NT2/D1 (cell line): ENCODE measurements at regions not wholly inside any gene's neighbourhood (a gene's known extent, or its start where the extent isn't known, plus 50 kb on each side); places are given as distances from the start of the nearest gene placed in this dataset.
"Not testable (repeated sequence)": the region's sequence is repeated elsewhere in the genome, so short reads cannot be mapped to it uniquely, and the experiment has no call there.

Source experiments
- DNase-seq: peaks from one replicate; pipeline ENCODE4 v3.0.0-alpha.2; 2011; ENCODE audit warnings: low read depth, low spot score
- H3K27me3 ChIP-seq: 2 replicates; pipeline ENCODE4 v1.6.0; 2011; ENCODE audit warnings: mild to moderate bottlenecking; ENCODE audit not compliant: insufficient read length, insufficient read depth
- H3K36me3 ChIP-seq: 2 replicates; pipeline ENCODE4 v1.6.1; 2011; ENCODE audit warnings: mild to moderate bottlenecking, low read length, mixed read lengths; ENCODE audit not compliant: insufficient read depth, insufficient read length
- H3K4me1 ChIP-seq: 2 replicates; pipeline ENCODE4 v1.5.1; 2011; ENCODE audit not compliant: insufficient read depth, insufficient read length
- H3K4me3 ChIP-seq: 2 replicates; pipeline ENCODE4 v1.5.1; 2011; ENCODE audit warnings: low read depth; ENCODE audit not compliant: insufficient read length
- H3K9ac ChIP-seq: 2 replicates; pipeline ENCODE4 v1.6.0; 2011; ENCODE audit warnings: low read depth; ENCODE audit not compliant: insufficient read length
- H3K9me3 ChIP-seq: 2 replicates; pipeline ENCODE4 v1.5.1; 2011; ENCODE audit warnings: mild to moderate bottlenecking, low read length; ENCODE audit not compliant: insufficient read depth
- SUZ12 ChIP-seq: IDR thresholded peaks from 2 replicates; pipeline ENCODE4 v1.6.1; 2011; ENCODE audit not compliant: insufficient read length, insufficient read depth; ENCODE audit errors: extremely low read depth
- YY1 ChIP-seq: IDR thresholded peaks from 2 replicates; pipeline ENCODE4 v1.6.1; 2011; ENCODE audit not compliant: insufficient read length, insufficient read depth
- ZNF274 ChIP-seq: IDR thresholded peaks from 2 replicates; pipeline ENCODE4 v1.6.1; 2011; ENCODE audit warnings: mild to moderate bottlenecking, low read depth, low read length

GRCh38 chr20:56730003-56730402 is 100.9 kb downstream of the TFAP2C start:
- Histone ChIP-seq H3K9ac (no peak overlapping the region), H3K27me3 (no peaks in the 10 kb centered on the region), H3K9me3 (no peaks in the 10 kb centered on the region), H3K36me3 (no peaks in the 10 kb centered on the region), H3K4me3 (no peak overlapping the region), H3K4me1 (peaks cover 4% of the 10 kb centered on the region)
- no peak for DNase-seq
- TF ChIP-seq YY1: no peak
- no peak for TF ChIP-seq SUZ12
- no peak for TF ChIP-seq ZNF274

DNA sequence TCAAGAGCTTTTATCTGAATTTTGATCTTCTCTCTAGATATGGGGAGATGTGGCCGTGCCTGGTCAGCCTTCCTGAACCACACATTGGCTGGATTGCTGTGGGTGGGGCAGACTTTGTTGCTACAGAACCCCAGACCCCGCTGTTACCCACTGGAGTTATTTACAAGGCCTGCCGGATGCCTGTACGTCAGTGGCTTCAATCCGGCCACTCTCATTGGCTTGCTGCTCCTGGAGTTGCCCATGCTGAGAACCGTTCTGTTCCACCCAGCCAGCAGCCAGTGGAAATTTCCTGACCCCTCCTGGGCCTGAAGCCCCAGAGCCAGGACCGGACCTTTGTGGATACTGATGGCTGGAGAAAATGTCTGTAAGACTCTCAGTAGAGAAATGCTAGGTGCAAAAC is 101.9 kb downstream of the TFAP2C start:
- Histone ChIP-seq H3K36me3 (no peaks in the 10 kb centered on the region), H3K4me3 (no peak overlapping the region), H3K4me1 (peaks cover 10% of the 10 kb centered on the region), H3K9me3 (no peaks in the 10 kb centered on the region), H3K9ac (no peak overlapping the region), H3K27me3 (no peaks in the 10 kb centered on the region)
- TF ChIP-seq SUZ12: no peak
- no peak for TF ChIP-seq ZNF274
- no peak for DNase-seq

DNA sequence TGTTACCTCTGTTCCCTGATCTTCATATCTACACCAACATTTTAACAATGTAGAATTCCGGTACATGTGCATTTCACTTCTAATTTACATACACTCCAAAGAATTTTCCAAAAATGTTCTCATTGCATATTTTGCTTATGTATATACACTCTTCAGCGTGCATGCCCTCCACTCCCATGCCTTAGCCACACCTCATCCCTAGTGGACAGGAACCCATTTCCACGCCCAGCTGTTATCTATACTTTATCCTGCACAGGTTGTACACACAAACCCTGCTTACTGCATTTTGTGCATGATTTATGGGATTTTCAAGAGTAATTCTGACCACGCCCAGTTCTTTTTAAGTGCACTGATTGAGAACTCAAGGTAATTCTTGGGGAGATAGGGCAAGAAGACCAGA is 102.4 kb downstream of the TFAP2C start:
- H3K4me3 ChIP-seq: no peak overlapping the region
- no peak for DNase-seq
- no peak overlapping the region for H3K9ac ChIP-seq
- no peaks in the 10 kb centered on the region for H3K9me3 ChIP-seq
- no peaks in the 10 kb centered on the region for H3K27me3 ChIP-seq
- peaks cover 10% of the 10 kb centered on the region for H3K4me1 ChIP-seq
- TF ChIP-seq YY1 (no peak), ZNF274 (no peak), SUZ12 (no peak)
- no peaks in the 10 kb centered on the region for H3K36me3 ChIP-seq

DNA sequence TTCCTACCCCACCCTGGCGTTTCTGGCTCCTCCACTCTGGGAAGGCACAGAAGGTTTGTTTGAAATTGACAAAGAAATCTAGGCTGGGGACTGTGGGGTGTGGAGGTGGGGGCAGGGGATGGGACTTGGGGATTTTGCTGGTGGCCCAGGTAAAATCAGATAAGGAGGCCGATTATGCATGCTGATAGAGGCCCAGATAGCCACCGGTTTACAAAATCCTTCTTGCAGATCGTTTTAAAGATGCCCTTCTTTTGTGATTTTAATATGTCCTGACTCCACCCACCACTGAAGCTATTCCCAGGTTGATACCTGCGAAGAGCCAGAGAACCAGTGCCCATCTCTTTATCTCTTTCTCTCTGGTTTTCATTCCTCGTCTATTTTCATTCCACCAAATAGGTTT is 104.9 kb downstream of the TFAP2C start:
- DNase-seq: no peak
- H3K4me3 ChIP-seq: no peak overlapping the region
- no peaks in the 10 kb centered on the region for H3K9me3 ChIP-seq
- H3K4me1 ChIP-seq: peaks cover 12% of the 10 kb centered on the region
- no peak overlapping the region for H3K9ac ChIP-seq
- TF ChIP-seq YY1: no peak
- TF ChIP-seq ZNF274: no peak
- no peak for TF ChIP-seq SUZ12
- no peaks in the 10 kb centered on the region for H3K27me3 ChIP-seq
- no peaks in the 10 kb centered on the region for H3K36me3 ChIP-seq

DNA sequence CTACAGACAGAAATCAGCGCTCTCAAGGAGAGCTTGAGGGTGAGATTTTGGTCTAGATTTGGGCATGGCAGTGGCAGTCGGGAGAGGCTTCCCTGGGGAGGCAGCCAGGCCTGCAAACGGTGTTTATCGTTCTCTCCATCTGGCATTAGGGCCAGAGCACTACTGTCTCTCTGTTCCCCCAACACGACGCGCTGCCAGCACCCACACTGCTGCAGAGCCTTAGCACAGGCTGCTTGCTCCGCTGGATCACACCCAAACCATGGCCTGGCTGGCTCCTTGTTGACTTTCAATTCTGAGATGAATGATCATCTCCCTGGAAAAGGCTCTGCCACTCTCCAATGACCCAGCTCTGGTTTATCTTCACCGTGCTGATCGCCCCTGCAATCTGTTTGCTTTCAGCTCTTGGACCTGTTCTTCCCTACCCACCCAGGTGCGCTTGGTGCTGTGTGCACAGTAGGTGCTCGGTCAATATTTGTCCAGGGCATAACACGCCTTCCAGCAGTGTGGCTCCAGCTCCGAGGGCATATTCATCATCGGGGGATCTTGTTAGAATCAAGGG is 106.1 kb downstream of the TFAP2C start:
- TF ChIP-seq YY1 (no peak), SUZ12 (no peak), ZNF274 (no peak)
- H3K36me3 ChIP-seq: no peaks in the 10 kb centered on the region
- no peak for DNase-seq
- H3K27me3 ChIP-seq: no peaks in the 10 kb centered on the region
- no peaks in the 10 kb centered on the region for H3K9me3 ChIP-seq
- H3K4me1 ChIP-seq: peaks cover 14% of the 10 kb centered on the region
- peak overlapping the region; percentile 10 for H3K4me3 ChIP-seq
- peak overlapping the region; percentile 53 for H3K9ac ChIP-seq

GRCh38 chr20:56736285-56736857 is 107.3 kb downstream of the TFAP2C start:
- Histone ChIP-seq H3K4me3 (peak overlapping the region; percentile 39), H3K4me1 (peaks cover 14% of the 10 kb centered on the region), H3K9me3 (no peaks in the 10 kb centered on the region), H3K36me3 (peaks cover under 1% of the 10 kb centered on the region), H3K9ac (peak overlapping the region; percentile 52), H3K27me3 (no peaks in the 10 kb centered on the region)
- TF ChIP-seq YY1 (no peak), SUZ12 (no peak), ZNF274 (no peak)
- peak; percentile 96 for DNase-seq

GRCh38 chr20:56744325-56744821 is 115.3 kb downstream of the TFAP2C start:
- H3K4me1 ChIP-seq, H3K27me3 ChIP-seq, H3K9me3 ChIP-seq, H3K36me3 ChIP-seq, H3K9ac ChIP-seq, H3K4me3 ChIP-seq, DNase-seq: not testable (repeated sequence)
